ENCODE measurements at regions not wholly inside any gene's neighbourhood (a gene's known extent, or its start where the extent isn't known, plus 50 kb on each side); places are given as distances from the start of the nearest gene placed in this dataset.
A peak's percentile ranks its signal among the peaks of the same experiment; 100 is the strongest.

- TF ChIP-seq HHEX (CRISPR knock-in tag; IDR thresholded peaks at IDR 0.05) (no peak), ZNF674 (CRISPR knock-in tag; IDR thresholded peaks at IDR 0.05; ENCODE audit: low read depth) (no peak), PBX3 (CRISPR knock-in tag; IDR thresholded peaks at IDR 0.05; ENCODE audit: borderline replicate concordance) (no peak), CSRNP1 (CRISPR knock-in tag; IDR thresholded peaks at IDR 0.05) (no peak)
Measured at GRCh38 chr5:20469390-20469789, 481.4 kb upstream of the CDH18 start (continued).

GRCh38 chr5:20466512-20466911, 478.5 kb upstream of the CDH18 start:
- H2AFZ ChIP-seq (ENCODE audit: low read length) = no peak overlapping the region
- H3K79me2 ChIP-seq (ENCODE audit: insufficient read depth, low read length) = no peaks in the 10 kb centered on the region
- 3% methylated on average over 1 of the region's 1 CpG for WGBS (ENCODE audit: low lambda C conversion rate)
- H3K9ac ChIP-seq (ENCODE audit: insufficient read depth, low read depth, low read length) = no peak overlapping the region
- H3K36me3 ChIP-seq (replicated peaks in 1 of 2; ENCODE audit: control insufficient read depth in 1 of 2, insufficient read depth in 2 of 2, low read length in 2 of 2) = no peaks in the 10 kb centered on the region
- no peak overlapping the region for H3K4me3 ChIP-seq (replicated peaks in 1 of 3; ENCODE audit: insufficient read depth in 1 of 3, low read depth in 2 of 3, low read length in 3 of 3)
- ChIA-PET POLR2A (no interaction called here), CTCF (ENCODE audit: low intra/inter-chr PET ratio, low total read pairs) (no interaction called here)
- ATAC-seq = no peak
- no peaks in the 10 kb centered on the region for H4K20me1 ChIP-seq (ENCODE audit: insufficient read depth, low read length)
- intact Hi-C loops (cut with micrococcal nuclease; ENCODE audit: unreplicated experiment) (no loop called here), in situ Hi-C loops (cut with HindIII; ENCODE audit: extremely low pct_ligation_motif_present, low pct_unique_long_range_greater_than_20kb) (no loop called here)
- no peaks in the 10 kb centered on the region for H3K9me3 ChIP-seq (ENCODE audit: low read length)
- H3K27me3 ChIP-seq (ENCODE audit: control insufficient read depth in 1 of 2, insufficient read depth in 2 of 2, low read length in 2 of 2) = no peaks in the 10 kb centered on the region
- H3K27ac ChIP-seq (ENCODE audit: extremely low read length, insufficient read depth, low read length) = no peak overlapping the region
- H3K4me2 ChIP-seq (ENCODE audit: low read depth, low read length) = no peak overlapping the region
- no peak for FAIRE-seq
- no TSS peak for BruUV-seq (replicated peaks)
- H3K4me1 ChIP-seq (ENCODE audit: insufficient read depth, low read length) = no peaks in the 10 kb centered on the region
- DNase-seq (ENCODE audit: low spot score) = no peak
- TF ChIP-seq ATF6 (CRISPR knock-in tag; conservative IDR thresholded peaks at IDR 0.05) (no peak), ATF4 (CRISPR knock-in tag; IDR thresholded peaks at IDR 0.05) (no peak), ZFYVE20 (CRISPR knock-in tag; IDR thresholded peaks at IDR 0.05; ENCODE audit: borderline replicate concordance, low read depth) (no peak), GFI1 (CRISPR knock-in tag; IDR thresholded peaks at IDR 0.05; ENCODE audit: borderline replicate concordance) (no peak), ZNF263 (CRISPR knock-in tag; IDR thresholded peaks at IDR 0.05) (no peak), NFYC (CRISPR knock-in tag; IDR thresholded peaks at IDR 0.05) (no peak), HIC2 (CRISPR knock-in tag; IDR thresholded peaks at IDR 0.05; ENCODE audit: low read depth) (no peak), CREB1 (IDR thresholded peaks at IDR 0.05) (0 out of 2 replicates have a peak, but pooled peaks have one; percentile 10), CREB1 (CRISPR knock-in tag; IDR thresholded peaks at IDR 0.05) (no peak), KLF6 (CRISPR knock-in tag; IDR thresholded peaks at IDR 0.05) (no peak)
